Astrocyte of the hippocampus (primary cell): ENCODE measurements at regions not wholly inside any gene's neighbourhood (a gene's known extent, or its start where the extent isn't known, plus 50 kb on each side); places are given as distances from the start of the nearest gene placed in this dataset.
"Not testable (repeated sequence)": the region's sequence is repeated elsewhere in the genome, so short reads cannot be mapped to it uniquely, and the experiment has no call there.

ENCODE experiments used
- DNase-seq: peaks from one replicate; pipeline ENCODE4 v3.0.0; 2011; ENCODE audit warnings: low read depth, low spot score

GRCh38 chr4:25474690-25475089 lies 97.6 kb downstream of the ANAPC4 start:
- no peak for DNase-seq

GRCh38 chr4:25477221-25477620 lies 100.2 kb downstream of the ANAPC4 start:
- no peak for DNase-seq

DNA sequence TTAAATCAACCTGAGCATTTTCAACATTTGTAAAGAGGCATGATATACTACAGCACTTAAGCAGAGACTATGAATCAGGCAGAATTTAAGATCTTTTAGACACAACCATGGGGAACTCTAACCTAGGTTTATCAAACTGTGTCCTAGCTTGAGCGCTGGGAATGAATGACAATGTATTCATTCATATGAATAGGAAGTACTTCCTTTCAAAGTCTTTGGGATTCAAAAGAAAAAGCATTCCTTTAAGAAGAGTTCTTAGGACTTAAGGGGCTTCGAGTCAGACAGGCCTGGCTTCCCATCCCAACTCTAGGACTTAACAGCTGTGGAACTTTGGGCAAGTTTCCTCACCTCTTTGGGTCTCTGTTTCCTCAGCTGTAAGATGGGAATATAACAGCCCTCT lies 104.6 kb downstream of the ANAPC4 start:
- DNase-seq, result no peak

- DNase-seq, result peak; percentile 81
Observed at GRCh38 chr4:25484243-25484721, 107.2 kb downstream of the ANAPC4 start.

GRCh38 chr4:25485104-25485503 lies 108.0 kb downstream of the ANAPC4 start:
- no peak for DNase-seq

DNA sequence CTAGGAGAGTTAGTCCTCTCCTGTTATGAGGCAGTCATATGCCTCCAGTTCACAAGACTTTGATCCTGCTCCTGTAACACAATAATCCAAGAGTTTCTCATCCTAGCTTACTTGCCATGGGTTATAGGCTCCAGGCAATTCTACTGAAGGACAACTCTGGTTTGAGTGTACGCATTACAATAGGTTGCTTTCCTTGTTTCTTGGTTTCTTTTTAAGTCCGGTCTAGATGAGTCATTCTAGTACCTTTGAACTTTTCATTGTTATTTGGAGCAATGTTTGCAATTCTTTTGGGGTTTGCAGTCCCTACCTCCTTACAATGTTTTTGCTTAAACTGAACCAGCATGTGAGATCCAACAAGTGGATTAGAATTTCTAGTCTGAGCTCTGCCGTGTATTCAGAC lies 109.1 kb downstream of the ANAPC4 start:
- DNase-seq, result peak; percentile 57

GRCh38 chr4:25487155-25487554 lies 110.1 kb downstream of the ANAPC4 start:
- no peak for DNase-seq

DNA sequence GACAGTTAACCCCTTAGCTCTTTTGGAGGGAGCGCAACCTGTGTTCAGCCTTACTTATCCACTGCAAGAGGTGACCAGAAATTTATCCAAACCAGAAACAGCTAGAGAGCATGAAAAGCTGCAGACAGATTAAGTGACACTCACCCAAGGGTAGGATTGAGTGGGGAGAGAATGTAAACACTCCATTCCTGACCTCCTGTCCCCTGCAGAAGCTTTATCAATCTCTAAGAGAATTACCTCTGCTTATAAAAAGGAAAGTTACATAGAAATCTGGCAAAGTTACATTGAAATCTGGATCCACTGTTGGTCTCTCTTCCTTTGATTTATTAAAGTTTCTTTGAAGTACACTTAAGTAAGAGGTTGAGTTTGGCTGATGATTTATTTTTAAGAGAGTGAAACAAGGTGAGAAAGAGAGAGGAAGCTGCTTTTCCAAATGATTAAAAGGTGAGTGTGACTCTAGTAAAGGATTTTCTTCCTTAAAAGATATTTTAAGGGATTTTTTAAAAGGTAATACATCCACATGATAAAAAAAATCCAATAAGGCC lies 112.3 kb downstream of the ANAPC4 start:
- DNase-seq, result no peak

- no peak for DNase-seq
Observed at GRCh38 chr4:25493466-25493865, 116.4 kb downstream of the ANAPC4 start.

DNA sequence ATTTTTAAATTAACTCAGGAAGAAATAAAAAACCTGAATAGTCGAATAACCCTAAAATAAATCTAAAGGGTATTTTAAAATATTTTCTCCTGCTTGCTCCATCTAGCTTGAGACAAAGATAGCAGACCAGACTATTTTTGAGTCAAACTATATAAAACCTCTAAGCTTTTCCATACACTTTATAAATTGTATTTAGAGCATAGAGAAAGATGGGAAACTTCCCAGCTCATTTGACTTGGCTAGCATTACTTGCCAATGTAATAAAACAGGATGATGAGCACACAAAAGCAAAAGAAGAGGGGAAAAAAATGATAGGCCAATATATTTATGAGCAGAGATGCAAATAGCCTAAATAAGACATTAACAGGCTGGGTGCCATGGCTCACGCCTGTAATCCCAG lies 117.1 kb downstream of the ANAPC4 start:
- no peak for DNase-seq

DNA sequence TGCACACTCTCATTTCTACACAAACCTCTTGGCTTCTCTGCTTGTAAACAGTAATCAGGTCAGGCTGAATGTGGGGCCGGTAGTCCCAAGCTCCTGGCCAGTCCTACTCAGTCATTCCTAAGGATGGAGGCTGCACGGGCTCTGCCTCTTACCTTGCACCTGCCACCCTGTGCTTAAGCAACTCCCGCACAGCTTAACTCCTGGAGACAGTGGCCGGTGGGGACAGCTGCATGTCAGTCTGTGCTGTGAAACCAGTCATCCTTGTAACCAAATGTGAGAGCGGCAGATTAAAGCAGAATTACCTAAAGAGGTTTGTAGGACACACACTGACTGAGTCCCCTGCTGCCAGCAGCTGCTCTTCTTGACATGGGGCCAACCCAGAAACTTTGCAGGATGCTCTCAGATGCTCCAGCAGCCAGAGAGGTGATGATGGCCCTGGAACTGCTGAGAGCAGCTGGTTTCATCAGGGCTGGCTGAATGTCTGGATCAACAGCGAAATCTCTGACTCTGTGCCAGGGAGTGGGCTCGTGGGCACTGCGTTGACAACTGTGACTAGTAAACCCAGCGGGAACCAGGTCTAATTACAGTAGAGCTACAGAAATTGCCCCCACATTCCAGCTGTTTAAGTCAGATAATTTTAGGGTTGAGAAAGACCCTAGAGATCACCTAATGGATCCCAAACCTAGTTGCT lies 123.7 kb downstream of the ANAPC4 start:
- DNase-seq, result peak; percentile 7

GRCh38 chr4:25502115-25502514 lies 125.1 kb downstream of the ANAPC4 start:
- no peak for DNase-seq

DNA sequence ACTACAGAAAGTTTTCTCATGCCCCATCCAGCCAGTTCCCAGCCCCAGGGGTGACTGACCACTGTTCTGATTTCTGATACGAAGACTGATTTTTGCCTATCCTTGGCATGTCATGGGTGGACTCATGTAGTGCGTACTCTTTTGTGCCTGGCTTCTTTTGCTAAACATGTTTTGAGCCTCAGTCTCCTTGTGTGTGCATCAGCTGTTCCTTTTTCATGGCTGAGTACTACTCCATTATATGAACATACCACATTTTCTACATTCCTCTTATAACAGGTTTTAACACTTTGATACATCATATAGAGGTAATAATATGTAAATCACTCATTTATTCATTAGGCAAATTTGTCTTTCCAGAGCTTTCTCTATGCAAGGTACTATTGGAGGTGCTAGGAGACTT lies 126.7 kb downstream of the ANAPC4 start:
- no peak for DNase-seq

GRCh38 chr4:25504932-25505636 lies 128.0 kb downstream of the ANAPC4 start:
- no peak for DNase-seq

DNA sequence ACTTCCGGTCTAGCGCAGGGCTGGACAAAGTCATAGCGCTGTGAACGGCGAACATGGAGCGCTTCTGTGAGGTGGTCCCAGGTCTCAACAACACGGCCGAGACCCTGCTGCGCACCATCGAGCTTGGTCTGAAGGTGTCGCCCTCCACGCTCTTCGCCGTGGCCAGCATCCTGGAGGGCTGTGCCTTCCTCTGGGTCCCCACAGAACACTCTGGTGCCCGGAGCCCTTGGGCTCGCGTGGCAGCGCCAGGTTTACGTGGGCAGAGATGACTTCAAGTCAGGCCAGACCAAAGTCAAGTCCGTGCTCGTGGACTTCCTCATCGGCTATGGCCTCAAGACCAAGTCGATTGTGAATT lies 128.6 kb downstream of the ANAPC4 start:
- no peak for DNase-seq

- no peak for DNase-seq
Observed at GRCh38 chr4:25506032-25506571, 129.0 kb downstream of the ANAPC4 start.

DNA sequence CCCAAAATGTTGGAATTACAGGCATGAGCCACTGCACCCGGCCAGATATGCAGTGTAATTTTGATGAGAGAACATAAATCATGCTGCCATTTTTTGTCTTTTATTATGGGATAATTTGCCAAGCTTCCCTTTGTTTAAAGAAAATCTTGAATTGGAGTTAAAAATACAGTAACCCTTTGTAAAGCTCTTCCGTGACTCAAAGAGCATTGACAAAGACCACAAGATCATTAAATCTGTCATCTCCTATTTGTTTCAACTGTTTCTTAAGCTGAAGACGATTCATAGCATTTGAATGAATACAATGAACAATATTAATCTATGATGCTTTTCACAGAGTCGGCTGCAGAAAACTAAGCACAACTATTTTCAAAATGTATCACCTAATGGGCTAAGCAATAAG lies 132.6 kb downstream of the ANAPC4 start:
- no peak for DNase-seq

DNA sequence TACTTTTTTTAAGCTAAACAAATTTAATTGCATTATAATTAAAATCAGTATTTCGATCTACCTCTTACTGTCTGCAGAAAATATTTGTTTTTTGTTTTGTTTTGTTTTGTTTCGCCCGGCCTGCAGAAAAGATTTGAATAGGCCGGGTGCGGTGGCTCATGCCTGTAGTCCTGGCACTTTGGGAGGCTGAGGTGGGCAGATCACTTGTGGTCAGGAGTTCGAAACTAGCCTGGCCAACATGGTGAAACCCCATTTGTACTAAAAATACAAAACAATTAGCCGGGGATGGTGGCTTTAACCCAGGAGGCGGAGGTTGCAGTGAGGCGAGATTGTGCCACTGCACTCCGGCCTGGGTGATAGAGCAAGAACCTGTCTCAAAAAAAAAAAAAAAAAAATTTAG lies 134.8 kb downstream of the ANAPC4 start:
- not testable (repeated sequence) for DNase-seq

DNA sequence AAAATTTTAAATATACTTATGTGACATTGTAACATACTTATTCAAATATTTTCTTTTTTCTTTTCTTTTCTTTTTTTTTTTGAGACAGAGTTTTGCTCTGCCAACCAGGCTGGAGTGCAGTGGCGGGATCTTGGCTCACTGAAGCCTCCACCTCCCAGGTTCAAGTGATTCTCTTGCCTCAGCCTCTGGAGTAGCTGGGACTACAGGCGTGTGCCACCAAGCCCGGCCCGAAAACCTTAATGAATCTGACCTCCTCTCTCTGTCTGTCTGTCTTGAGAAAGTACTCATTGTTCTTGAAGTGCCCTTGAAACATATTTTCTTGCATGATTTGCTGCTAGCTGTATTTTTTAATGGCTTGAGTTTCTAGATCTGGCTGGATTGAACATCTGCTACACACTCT lies 136.8 kb downstream of the ANAPC4 start:
- no peak for DNase-seq

DNA sequence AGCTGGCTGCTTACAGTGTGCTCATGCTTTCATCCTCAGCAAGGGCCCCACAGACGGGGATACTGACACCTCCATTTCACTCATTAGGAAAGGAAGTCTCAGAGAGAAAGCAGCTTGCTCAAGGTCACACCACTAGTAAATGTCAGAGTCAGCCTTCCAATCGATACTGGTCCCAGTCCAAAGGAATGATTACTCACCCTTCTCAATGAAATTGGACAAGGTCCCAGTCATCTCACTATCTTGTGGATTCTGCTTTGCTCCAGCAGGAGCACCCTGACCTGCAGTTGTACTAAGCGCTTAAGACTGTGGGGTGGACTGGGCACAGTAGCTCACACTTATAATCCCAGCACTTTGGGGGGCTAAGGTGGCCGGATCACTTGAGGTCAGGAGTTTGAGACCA lies 132.2 kb upstream of the SLC34A2 start:
- DNase-seq, result peak; percentile 16

GRCh38 chr4:25524663-25525062 lies 131.0 kb upstream of the SLC34A2 start:
- DNase-seq, result no peak

DNA sequence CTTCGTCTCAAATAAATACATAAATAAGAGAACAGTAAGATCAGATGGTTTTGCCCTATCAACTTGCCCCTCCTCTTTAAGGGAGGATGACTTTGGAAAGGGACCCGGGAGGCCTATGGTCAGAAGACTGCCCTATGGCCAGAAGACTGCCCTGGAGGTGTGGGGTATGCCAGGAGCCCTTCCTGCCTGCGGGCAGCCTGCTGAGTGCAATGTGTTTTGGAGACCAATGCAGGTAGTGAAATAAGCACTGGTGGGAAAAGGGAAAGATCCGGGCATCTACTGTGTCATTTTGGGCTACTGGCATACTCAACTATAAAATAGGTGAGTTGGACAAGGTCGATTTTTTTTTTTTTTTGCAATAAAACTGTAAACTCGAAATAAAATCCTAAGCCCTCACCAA lies 129.8 kb upstream of the SLC34A2 start:
- DNase-seq, result no peak

- no peak for DNase-seq
Observed at GRCh38 chr4:25527034-25527433, 128.6 kb upstream of the SLC34A2 start.
